ENCODE measurements at regions not wholly inside any gene's neighbourhood (a gene's known extent, or its start where the extent isn't known, plus 50 kb on each side); places are given as distances from the start of the nearest gene placed in this dataset.

- intact Hi-C loops (cut with DNase I, micrococcal nuclease), result no loop called here
- Mint-ChIP-seq H3K4me3 (no peak overlapping the region), H3K4me1 (peaks cover 17% of the 10 kb centered on the region), H3K36me3 (ENCODE audit: low read depth) (no peaks in the 10 kb centered on the region), H3K27ac (no peak overlapping the region), H3K27me3 (no peaks in the 10 kb centered on the region), H3K9me3 (ENCODE audit: low read depth) (no peaks in the 10 kb centered on the region)
- ChIA-PET POLR2A (interaction anchor here (0.6 kb wide), 1 partner anchor 10 kb away, joined by 3 read pairs; no protein-coding TSS in a partner anchor), CTCF (interaction anchor here (0.6 kb wide), 1 partner anchor 8 kb away, joined by 3 read pairs; no protein-coding TSS in a partner anchor)
- DNase-seq (no peak), ATAC-seq (no peak)
These were observed 96.6 kb upstream of the DMRT1 start for GRCh38 chr9:744790-745484.

GRCh38 chr9:745761-746380, 95.6 kb upstream of the DMRT1 start:
- no peaks in the 10 kb centered on the region for H3K36me3 Mint-ChIP-seq (ENCODE audit: low read depth)
- intact Hi-C loops (cut with DNase I, micrococcal nuclease), result no loop called here
- no peaks in the 10 kb centered on the region for H3K9me3 Mint-ChIP-seq (ENCODE audit: low read depth)
- no peak overlapping the region for H3K27ac Mint-ChIP-seq
- H3K4me3 Mint-ChIP-seq, result no peak overlapping the region
- ATAC-seq (no peak), DNase-seq (no peak)
- no peaks in the 10 kb centered on the region for H3K27me3 Mint-ChIP-seq
- peaks cover 27% of the 10 kb centered on the region for H3K4me1 Mint-ChIP-seq
- ChIA-PET POLR2A (interaction anchor here (0.6 kb wide), 1 partner anchor 11 kb away, joined by 3 read pairs; no protein-coding TSS in a partner anchor), CTCF (no interaction called here)

GRCh38 chr9:746661-747434, 94.6 kb upstream of the DMRT1 start:
- intact Hi-C loops (cut with DNase I, micrococcal nuclease), result no loop called here
- Mint-ChIP-seq H3K4me1 (peaks cover 36% of the 10 kb centered on the region), H3K9me3 (ENCODE audit: low read depth) (no peaks in the 10 kb centered on the region), H3K36me3 (ENCODE audit: low read depth) (no peaks in the 10 kb centered on the region), H3K27ac (no peak overlapping the region), H3K4me3 (no peak overlapping the region), H3K27me3 (no peaks in the 10 kb centered on the region)
- CTCF ChIA-PET, result interaction anchor here (0.5 kb wide), 1 partner anchor 955 kb away, joined by 3 read pairs; no protein-coding TSS in a partner anchor
- ATAC-seq (no peak), DNase-seq (no peak)
- POLR2A ChIA-PET, result no interaction called here

- no peak for ATAC-seq
- H3K9me3 Mint-ChIP-seq (ENCODE audit: low read depth), result no peaks in the 10 kb centered on the region
- CTCF ChIA-PET, result interaction anchor here (0.5 to 0.6 kb wide), 2 partner anchors 176 to 954 kb away, joined by 3 to 4 read pairs; no protein-coding TSS in a partner anchor
- intact Hi-C loops (cut with DNase I, micrococcal nuclease), result no loop called here
- no peak for DNase-seq
- POLR2A ChIA-PET, result interaction anchor here (0.7 kb wide), 1 partner anchor 36 kb away, joined by 3 read pairs; no protein-coding TSS in a partner anchor
- H3K36me3 Mint-ChIP-seq (ENCODE audit: low read depth), result no peaks in the 10 kb centered on the region
- H3K27me3 Mint-ChIP-seq, result no peaks in the 10 kb centered on the region
- H3K4me3 Mint-ChIP-seq, result no peak overlapping the region
- peaks cover 42% of the 10 kb centered on the region for H3K4me1 Mint-ChIP-seq
- no peak overlapping the region for H3K27ac Mint-ChIP-seq
These were observed 93.9 kb upstream of the DMRT1 start for GRCh38 chr9:747567-747966.

- DNase-seq (no peak), ATAC-seq (no peak)
- peaks cover 42% of the 10 kb centered on the region for H3K4me1 Mint-ChIP-seq
- no peaks in the 10 kb centered on the region for H3K9me3 Mint-ChIP-seq (ENCODE audit: low read depth)
- no peak overlapping the region for H3K27ac Mint-ChIP-seq
- ChIA-PET POLR2A (no interaction called here), CTCF (no interaction called here)
- H3K36me3 Mint-ChIP-seq (ENCODE audit: low read depth), result no peaks in the 10 kb centered on the region
- no peak overlapping the region for H3K4me3 Mint-ChIP-seq
- intact Hi-C loops (cut with DNase I, micrococcal nuclease), result no loop called here
- H3K27me3 Mint-ChIP-seq, result no peaks in the 10 kb centered on the region
These were observed 92.5 kb upstream of the DMRT1 start for GRCh38 chr9:748861-749497.

GRCh38 chr9:749716-750115, 91.8 kb upstream of the DMRT1 start:
- peak; percentile 60 for DNase-seq
- Mint-ChIP-seq H3K27me3 (no peaks in the 10 kb centered on the region), H3K9me3 (ENCODE audit: low read depth) (no peaks in the 10 kb centered on the region), H3K27ac (no peak overlapping the region), H3K4me3 (no peak overlapping the region), H3K36me3 (ENCODE audit: low read depth) (no peaks in the 10 kb centered on the region), H3K4me1 (peaks cover 42% of the 10 kb centered on the region)
- intact Hi-C loops (cut with DNase I, micrococcal nuclease), result no loop called here
- POLR2A ChIA-PET, result interaction anchor here (0.5 kb wide), 1 partner anchor 713 kb away, joined by 3 read pairs; no protein-coding TSS in a partner anchor
- CTCF ChIA-PET, result interaction anchor here (0.8 to 2.0 kb wide), 5 partner anchors 10 to 405 kb away, joined by 3 to 6 read pairs (median 4); no protein-coding TSS in a partner anchor
- peak; percentile 56 for ATAC-seq

GRCh38 chr9:750249-750967, 91.1 kb upstream of the DMRT1 start:
- H3K9me3 Mint-ChIP-seq (ENCODE audit: low read depth), result no peaks in the 10 kb centered on the region
- ChIA-PET CTCF (interaction anchor here (0.8 to 2.0 kb wide), 5 partner anchors 9 to 406 kb away, joined by 3 to 6 read pairs (median 4); no protein-coding TSS in a partner anchor), POLR2A (interaction anchor here (0.5 kb wide), 1 partner anchor 712 kb away, joined by 3 read pairs; no protein-coding TSS in a partner anchor)
- H3K36me3 Mint-ChIP-seq (ENCODE audit: low read depth), result no peaks in the 10 kb centered on the region
- ATAC-seq, result no peak
- peaks cover 42% of the 10 kb centered on the region for H3K4me1 Mint-ChIP-seq
- DNase-seq, result no peak
- no peak overlapping the region for H3K4me3 Mint-ChIP-seq
- intact Hi-C loops (cut with DNase I, micrococcal nuclease), result no loop called here
- H3K27ac Mint-ChIP-seq, result no peak overlapping the region
- H3K27me3 Mint-ChIP-seq, result no peaks in the 10 kb centered on the region

GRCh38 chr9:751137-752051, 90.1 kb upstream of the DMRT1 start:
- ChIA-PET POLR2A (interaction anchor here (0.7 kb wide), 1 partner anchor 10 kb away, joined by 3 read pairs; no protein-coding TSS in a partner anchor), CTCF (interaction anchor here (0.7 to 2.0 kb wide), 4 partner anchors 13 to 407 kb away, joined by 3 to 4 read pairs (median 3); no protein-coding TSS in a partner anchor)
- DNase-seq, result peak; percentile 24
- Mint-ChIP-seq H3K4me3 (no peak overlapping the region), H3K27me3 (peaks cover 4% of the 10 kb centered on the region), H3K9me3 (ENCODE audit: low read depth) (no peaks in the 10 kb centered on the region), H3K27ac (no peak overlapping the region), H3K36me3 (ENCODE audit: low read depth) (no peaks in the 10 kb centered on the region), H3K4me1 (peaks cover 48% of the 10 kb centered on the region)
- intact Hi-C loops (cut with DNase I, micrococcal nuclease), result no loop called here
- ATAC-seq, result peak; percentile 47

GRCh38 chr9:752201-752600, 89.3 kb upstream of the DMRT1 start:
- Mint-ChIP-seq H3K27me3 (peaks cover 4% of the 10 kb centered on the region), H3K9me3 (ENCODE audit: low read depth) (no peaks in the 10 kb centered on the region), H3K36me3 (ENCODE audit: low read depth) (no peaks in the 10 kb centered on the region), H3K4me3 (no peak overlapping the region), H3K27ac (no peak overlapping the region), H3K4me1 (peaks cover 48% of the 10 kb centered on the region)
- POLR2A ChIA-PET, result no interaction called here
- DNase-seq (no peak), ATAC-seq (no peak)
- intact Hi-C loops (cut with DNase I, micrococcal nuclease), result no loop called here
- CTCF ChIA-PET, result interaction anchor here (0.7 to 1.3 kb wide), 3 partner anchors 12 to 139 kb away, joined by 3 read pairs; no protein-coding TSS in a partner anchor

- ATAC-seq, result no peak
- intact Hi-C loops (cut with DNase I, micrococcal nuclease), result no loop called here
- Mint-ChIP-seq H3K9me3 (ENCODE audit: low read depth) (no peaks in the 10 kb centered on the region), H3K4me1 (peaks cover 48% of the 10 kb centered on the region), H3K36me3 (ENCODE audit: low read depth) (no peaks in the 10 kb centered on the region), H3K27me3 (peaks cover 4% of the 10 kb centered on the region), H3K4me3 (no peak overlapping the region), H3K27ac (no peak overlapping the region)
- ChIA-PET POLR2A (no interaction called here), CTCF (interaction anchor here (0.7 to 0.8 kb wide), 2 partner anchors 8 to 139 kb away, joined by 3 read pairs; no protein-coding TSS in a partner anchor)
- DNase-seq, result no peak
These were observed 88.8 kb upstream of the DMRT1 start for GRCh38 chr9:752681-753200.

Data from activated CD4-positive, alpha-beta T cell treated with anti-CD3 and anti-CD28 coated beads for 36 hours (primary cell).